ENCODE measurements at regions not wholly inside any gene's neighbourhood (a gene's known extent, or its start where the extent isn't known, plus 50 kb on each side); places are given as distances from the start of the nearest gene placed in this dataset.
A peak's percentile ranks its signal among the peaks of the same experiment; 100 is the strongest.

- Histone ChIP-seq H3K27me3 (ENCODE audit: control insufficient read depth in 2 of 2, insufficient read depth in 2 of 2, low read length in 2 of 2) (no peaks in the 10 kb centered on the region), H4K20me1 (replicated peaks; ENCODE audit: control insufficient read depth, insufficient read depth, low read length) (no peaks in the 10 kb centered on the region), H3K9ac (ENCODE audit: insufficient read depth in 1 of 2, low read depth in 2 of 2, low read length in 2 of 2) (no peak overlapping the region), H3K36me3 (ENCODE audit: control insufficient read depth, insufficient read depth, low read length) (no peaks in the 10 kb centered on the region), H3K27ac (ENCODE audit: extremely low read depth, low read depth, low read length) (no peak overlapping the region), H3K9me1 (ENCODE audit: control insufficient read depth, insufficient read depth, low read length) (no peaks in the 10 kb centered on the region), H2AFZ (ENCODE audit: low read depth, low read length) (no peak overlapping the region), H3K4me2 (ENCODE audit: insufficient read depth, low read length) (no peak overlapping the region), H3K9me3 (replicated peaks; ENCODE audit: control insufficient read depth, insufficient read depth, low read depth, low read length) (no peaks in the 10 kb centered on the region; the same call in 1 of the 2 replicates), H3K4me1 (replicated peaks in 1 of 2; ENCODE audit: control insufficient read depth in 2 of 2, insufficient read depth in 2 of 2, low read length in 2 of 2) (no peaks in the 10 kb centered on the region), H3K79me2 (ENCODE audit: control insufficient read depth, insufficient read depth, low read length) (no peaks in the 10 kb centered on the region), H3K4me3 (no peak overlapping the region)
- DNase-seq (ENCODE audit: extremely low read depth in 1 of 4, low spot score in 3 of 4) (peak in 1 of 4 experiments; percentile 0), FAIRE-seq (no peak), ATAC-seq (no peak)
- ChIA-PET CTCF (ENCODE audit: low intra/inter-chr PET ratio) (no interaction called here), POLR2A (no interaction called here)
- no TSS peak for BruUV-seq (replicated peaks)
- in situ Hi-C loops (cut with MboI): no loop called here
- intact Hi-C loops (cut with micrococcal nuclease): no loop called here
- WGBS (ENCODE audit: insufficient coverage, low coverage, missing lambda C conversion rate): 3% methylated on average over 9 of the region's 33 CpGs
- TF ChIP-seq HEY1 (CRISPR knock-in tag; IDR thresholded peaks at IDR 0.05; ENCODE audit: borderline replicate concordance) (no peak), NRF1 (conservative IDR thresholded peaks at IDR 0.05 in 1 of 2, IDR thresholded peaks at IDR 0.05 in 1 of 2) (no peak)
Measured at GRCh38 chr2:81984969-81985637, 1680.6 kb upstream of the LRRTM1 start.

DNA sequence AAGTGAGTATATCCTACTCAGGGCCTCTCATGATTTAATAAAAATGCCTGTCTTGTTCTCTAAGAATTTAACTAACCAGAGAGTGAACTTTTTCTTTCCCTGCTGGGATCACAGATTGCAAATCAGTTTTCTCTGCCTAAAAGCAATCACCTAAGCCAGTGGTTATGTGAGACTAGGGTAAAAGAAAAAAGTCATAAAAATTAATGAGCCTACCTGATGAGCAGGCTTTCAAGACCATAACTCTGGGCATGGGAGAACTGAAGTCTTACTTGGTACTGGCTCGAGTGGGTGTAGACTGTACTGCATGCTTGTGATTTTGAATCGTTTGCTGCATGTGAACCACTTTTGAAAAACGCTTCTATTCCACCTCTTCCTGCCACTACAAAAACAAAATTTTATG is 1677.0 kb upstream of the LRRTM1 start:
- Histone ChIP-seq H4K20me1 (replicated peaks; ENCODE audit: control insufficient read depth, insufficient read depth, low read length) (no peaks in the 10 kb centered on the region), H3K79me2 (ENCODE audit: control insufficient read depth, insufficient read depth, low read length) (no peaks in the 10 kb centered on the region), H3K9ac (ENCODE audit: insufficient read depth in 1 of 2, low read depth in 2 of 2, low read length in 2 of 2) (no peak overlapping the region), H3K4me1 (replicated peaks in 1 of 2; ENCODE audit: control insufficient read depth in 2 of 2, insufficient read depth in 2 of 2, low read length in 2 of 2) (no peaks in the 10 kb centered on the region), H2AFZ (ENCODE audit: low read depth, low read length) (no peak overlapping the region), H3K4me3 (no peak overlapping the region), H3K9me3 (replicated peaks; ENCODE audit: control insufficient read depth, insufficient read depth, low read depth, low read length) (no peaks in the 10 kb centered on the region; the same call in 1 of the 2 replicates), H3K27ac (ENCODE audit: extremely low read depth, low read depth, low read length) (no peak overlapping the region), H3K36me3 (ENCODE audit: control insufficient read depth, insufficient read depth, low read length) (no peaks in the 10 kb centered on the region), H3K4me2 (ENCODE audit: insufficient read depth, low read length) (no peak overlapping the region), H3K27me3 (ENCODE audit: control insufficient read depth in 2 of 2, insufficient read depth in 2 of 2, low read length in 2 of 2) (no peaks in the 10 kb centered on the region), H3K9me1 (ENCODE audit: control insufficient read depth, insufficient read depth, low read length) (no peaks in the 10 kb centered on the region)
- in situ Hi-C loops (cut with MboI): no loop called here
- no TSS peak for BruUV-seq (replicated peaks)
- TF ChIP-seq FIP1L1 (IDR thresholded peaks at IDR 0.05; ENCODE audit: low read depth, low read length, poor library complexity, severe bottlenecking) (no peak), MITF (IDR thresholded peaks at IDR 0.05) (no peak), SMARCA5 (IDR thresholded peaks at IDR 0.05) (no peak), TBL1XR1 (IDR thresholded peaks at IDR 0.05; ENCODE audit: low read length in 2 of 2) (no peak), CBX3 (IDR thresholded peaks at IDR 0.05; ENCODE audit: borderline replicate concordance in 1 of 2, low read length in 2 of 2) (no peak)
- TF ChIP-seq, protein P1, sequence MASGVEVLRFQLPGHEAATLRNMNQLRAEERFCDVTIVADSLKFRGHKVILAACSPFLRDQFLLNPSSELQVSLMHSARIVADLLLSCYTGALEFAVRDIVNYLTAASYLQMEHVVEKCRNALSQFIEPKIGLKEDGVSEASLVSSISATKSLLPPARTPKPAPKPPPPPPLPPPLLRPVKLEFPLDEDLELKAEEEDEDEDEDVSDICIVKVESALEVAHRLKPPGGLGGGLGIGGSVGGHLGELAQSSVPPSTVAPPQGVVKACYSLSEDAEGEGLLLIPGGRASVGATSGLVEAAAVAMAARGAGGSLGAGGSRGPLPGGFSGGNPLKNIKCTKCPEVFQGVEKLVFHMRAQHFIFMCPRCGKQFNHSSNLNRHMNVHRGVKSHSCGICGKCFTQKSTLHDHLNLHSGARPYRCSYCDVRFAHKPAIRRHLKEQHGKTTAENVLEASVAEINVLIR (CRISPR knock-in tag; IDR thresholded peaks at IDR 0.05): no peak
- TF ChIP-seq, protein P2, sequence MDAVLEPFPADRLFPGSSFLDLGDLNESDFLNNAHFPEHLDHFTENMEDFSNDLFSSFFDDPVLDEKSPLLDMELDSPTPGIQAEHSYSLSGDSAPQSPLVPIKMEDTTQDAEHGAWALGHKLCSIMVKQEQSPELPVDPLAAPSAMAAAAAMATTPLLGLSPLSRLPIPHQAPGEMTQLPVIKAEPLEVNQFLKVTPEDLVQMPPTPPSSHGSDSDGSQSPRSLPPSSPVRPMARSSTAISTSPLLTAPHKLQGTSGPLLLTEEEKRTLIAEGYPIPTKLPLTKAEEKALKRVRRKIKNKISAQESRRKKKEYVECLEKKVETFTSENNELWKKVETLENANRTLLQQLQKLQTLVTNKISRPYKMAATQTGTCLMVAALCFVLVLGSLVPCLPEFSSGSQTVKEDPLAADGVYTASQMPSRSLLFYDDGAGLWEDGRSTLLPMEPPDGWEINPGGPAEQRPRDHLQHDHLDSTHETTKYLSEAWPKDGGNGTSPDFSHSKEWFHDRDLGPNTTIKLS (IDR thresholded peaks at IDR 0.05; ENCODE audit: borderline replicate concordance, low read depth): no peak
- TF ChIP-seq, protein P3, sequence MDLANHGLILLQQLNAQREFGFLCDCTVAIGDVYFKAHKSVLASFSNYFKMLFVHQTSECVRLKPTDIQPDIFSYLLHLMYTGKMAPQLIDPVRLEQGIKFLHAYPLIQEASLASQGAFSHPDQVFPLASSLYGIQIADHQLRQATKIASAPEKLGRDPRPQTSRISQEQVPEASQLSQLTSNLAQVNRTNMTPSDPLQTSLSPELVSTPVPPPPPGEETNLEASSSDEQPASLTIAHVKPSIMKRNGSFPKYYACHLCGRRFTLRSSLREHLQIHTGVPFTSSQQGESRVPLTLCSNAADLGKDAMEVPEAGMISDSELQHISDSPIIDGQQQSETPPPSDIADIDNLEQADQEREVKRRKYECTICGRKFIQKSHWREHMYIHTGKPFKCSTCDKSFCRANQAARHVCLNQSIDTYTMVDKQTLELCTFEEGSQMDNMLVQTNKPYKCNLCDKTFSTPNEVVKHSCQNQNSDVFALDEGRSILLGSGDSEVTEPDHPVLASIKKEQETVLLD (IDR thresholded peaks at IDR 0.05): no peak
- ATAC-seq: no peak
- ChIA-PET CTCF (ENCODE audit: low intra/inter-chr PET ratio) (no interaction called here), POLR2A (no interaction called here)
- 2% methylated on average over 3 of the region's 3 CpGs for WGBS (ENCODE audit: insufficient coverage, low coverage, missing lambda C conversion rate)
- no peak for DNase-seq (ENCODE audit: extremely low read depth in 1 of 4, low spot score in 3 of 4)
- intact Hi-C loops (cut with micrococcal nuclease): no loop called here
- FAIRE-seq: no peak
